GM11168 (cell line): ENCODE measurements at regions not wholly inside any gene's neighbourhood (a gene's known extent, or its start where the extent isn't known, plus 50 kb on each side); places are given as distances from the start of the nearest gene placed in this dataset.
"Not testable (repeated sequence)": the region's sequence is repeated elsewhere in the genome, so short reads cannot be mapped to it uniquely, and the experiment has no call there.

Experiments used
- in situ Hi-C: fragments of 300-500 bp; cut with MboI; formaldehyde crosslinking; loops from one replicate; pipeline ENCODE4 v1.12.0; 2022; ENCODE audit warnings: low sequenced_read_pairs; ENCODE audit not compliant: unreplicated experiment

GRCh38 chr3:21256932-21257331 is 494.1 kb downstream of the ZNF385D start:
- in situ Hi-C loops: no loop called here

GRCh38 chr3:21238661-21239060 is 512.3 kb downstream of the ZNF385D start:
- in situ Hi-C loops: no loop called here

- in situ Hi-C loops: no loop called here
These were observed 513.4 kb downstream of the ZNF385D start for GRCh38 chr3:21237638-21238037.

- in situ Hi-C loops: no loop called here
These were observed 515.5 kb downstream of the ZNF385D start for GRCh38 chr3:21235491-21235890.

- in situ Hi-C loops: no loop called here
These were observed 516.1 kb downstream of the ZNF385D start for GRCh38 chr3:21234933-21235332.

GRCh38 chr3:21229426-21230135 is 521.4 kb downstream of the ZNF385D start:
- in situ Hi-C loops: no loop called here

GRCh38 chr3:21226086-21226485 is 524.9 kb downstream of the ZNF385D start:
- in situ Hi-C loops: no loop called here

GRCh38 chr3:21220944-21221343 is 530.1 kb downstream of the ZNF385D start:
- in situ Hi-C loops: no loop called here

GRCh38 chr3:21216598-21216997 is 534.4 kb downstream of the ZNF385D start:
- in situ Hi-C loops: no loop called here

- in situ Hi-C loops: not testable (repeated sequence)
These were observed 546.9 kb downstream of the ZNF385D start for GRCh38 chr3:21204122-21204521.

- in situ Hi-C loops: no loop called here
These were observed 555.8 kb downstream of the ZNF385D start for GRCh38 chr3:21195203-21195602.

GRCh38 chr3:21194036-21194435 is 557.0 kb downstream of the ZNF385D start:
- in situ Hi-C loops: not testable (repeated sequence)

- in situ Hi-C loops: no loop called here
These were observed 562.6 kb downstream of the ZNF385D start for GRCh38 chr3:21188459-21188858.

GRCh38 chr3:21185816-21186314 is 565.1 kb downstream of the ZNF385D start:
- in situ Hi-C loops: no loop called here

GRCh38 chr3:21174461-21174860 is 576.5 kb downstream of the ZNF385D start:
- in situ Hi-C loops: no loop called here

GRCh38 chr3:21170964-21171363 is 580.0 kb downstream of the ZNF385D start:
- in situ Hi-C loops: no loop called here

GRCh38 chr3:21169948-21170347 is 581.1 kb downstream of the ZNF385D start:
- in situ Hi-C loops: no loop called here

GRCh38 chr3:21168471-21168870 is 582.5 kb downstream of the ZNF385D start:
- in situ Hi-C loops: no loop called here

- in situ Hi-C loops: no loop called here
These were observed 587.1 kb downstream of the ZNF385D start for GRCh38 chr3:21163956-21164355.

- in situ Hi-C loops: no loop called here
These were observed 591.5 kb downstream of the ZNF385D start for GRCh38 chr3:21159543-21159906.

GRCh38 chr3:21158861-21159542 is 592.0 kb downstream of the ZNF385D start:
- in situ Hi-C loops: no loop called here

GRCh38 chr3:21154911-21155310 is 596.1 kb downstream of the ZNF385D start:
- in situ Hi-C loops: no loop called here
